ENCODE measurements at regions not wholly inside any gene's neighbourhood (a gene's known extent, or its start where the extent isn't known, plus 50 kb on each side); places are given as distances from the start of the nearest gene placed in this dataset.

GRCh38 chr5:38039091-38039490 is 199.2 kb upstream of the GDNF start:
- no peaks in the 10 kb centered on the region for H3K36me3 ChIP-seq (replicated peaks in 1 of 2; ENCODE audit: insufficient read depth in 1 of 2, low read depth in 2 of 2)
- intact Hi-C loops (cut with DNase I): no loop called here
- 57 to 72% methylated on average over 2 of the region's 2 CpGs for WGBS, 2 donors
- no peaks in the 10 kb centered on the region for H3K27me3 ChIP-seq
- ATAC-seq: no peak
- no peaks in the 10 kb centered on the region for H3K9me3 ChIP-seq
- H3K27ac ChIP-seq: no peak overlapping the region
- no peak for TF ChIP-seq POLR2A (IDR thresholded peaks at IDR 0.05)
- TF ChIP-seq CTCF (IDR thresholded peaks at IDR 0.05): no peak
- no peaks in the 10 kb centered on the region for H3K4me1 ChIP-seq
- no peak overlapping the region for H3K4me3 ChIP-seq
- no peak for DNase-seq

GRCh38 chr5:38036765-38037164 is 196.9 kb upstream of the GDNF start:
- 50 to 58% methylated on average over 4 of the region's 4 CpGs for WGBS, 2 donors
- ATAC-seq: no peak
- Histone ChIP-seq H3K9me3 (no peaks in the 10 kb centered on the region), H3K27me3 (no peaks in the 10 kb centered on the region), H3K27ac (no peak overlapping the region), H3K4me1 (no peaks in the 10 kb centered on the region), H3K36me3 (replicated peaks in 1 of 2; ENCODE audit: insufficient read depth in 1 of 2, low read depth in 2 of 2) (no peaks in the 10 kb centered on the region), H3K4me3 (no peak overlapping the region)
- intact Hi-C loops (cut with DNase I): no loop called here
- TF ChIP-seq POLR2A (IDR thresholded peaks at IDR 0.05): no peak
- TF ChIP-seq CTCF (IDR thresholded peaks at IDR 0.05): no peak
- DNase-seq: no peak

- intact Hi-C loops (cut with DNase I): no loop called here
- DNase-seq (no peak), ATAC-seq (no peak)
- Histone ChIP-seq H3K36me3 (replicated peaks in 1 of 2; ENCODE audit: insufficient read depth in 1 of 2, low read depth in 2 of 2) (no peaks in the 10 kb centered on the region), H3K4me1 (no peaks in the 10 kb centered on the region), H3K27ac (no peak overlapping the region), H3K4me3 (no peak overlapping the region), H3K27me3 (no peaks in the 10 kb centered on the region), H3K9me3 (no peaks in the 10 kb centered on the region)
- WGBS, 2 donors: 63 to 77% methylated on average over 1 of the region's 1 CpG
- no peak for TF ChIP-seq CTCF (IDR thresholded peaks at IDR 0.05)
- no peak for TF ChIP-seq POLR2A (IDR thresholded peaks at IDR 0.05)
Measured at GRCh38 chr5:38032149-38032548, 192.3 kb upstream of the GDNF start.

- no peak for TF ChIP-seq POLR2A (IDR thresholded peaks at IDR 0.05)
- H3K27ac ChIP-seq: no peak overlapping the region
- no peaks in the 10 kb centered on the region for H3K9me3 ChIP-seq
- H3K4me1 ChIP-seq: no peaks in the 10 kb centered on the region
- H3K27me3 ChIP-seq: no peaks in the 10 kb centered on the region
- 57 to 87% methylated on average over 1 of the region's 1 CpG for WGBS, 2 donors
- H3K36me3 ChIP-seq (replicated peaks in 1 of 2; ENCODE audit: insufficient read depth in 1 of 2, low read depth in 2 of 2): no peaks in the 10 kb centered on the region
- ATAC-seq: no peak
- H3K4me3 ChIP-seq: no peak overlapping the region
- intact Hi-C loops (cut with DNase I): no loop called here
- no peak for DNase-seq
Measured at GRCh38 chr5:38031304-38031703, 191.5 kb upstream of the GDNF start.

- Histone ChIP-seq H3K4me1 (no peaks in the 10 kb centered on the region), H3K9me3 (no peaks in the 10 kb centered on the region), H3K36me3 (replicated peaks in 1 of 2; ENCODE audit: insufficient read depth in 1 of 2, low read depth in 2 of 2) (no peaks in the 10 kb centered on the region), H3K4me3 (no peak overlapping the region), H3K27ac (no peak overlapping the region), H3K27me3 (no peaks in the 10 kb centered on the region)
- TF ChIP-seq CTCF (IDR thresholded peaks at IDR 0.05) (no peak), POLR2A (IDR thresholded peaks at IDR 0.05) (no peak)
- WGBS, 2 donors: 91 to 99% methylated on average over 6 of the region's 6 CpGs
- no peak for ATAC-seq
- intact Hi-C loops (cut with DNase I): no loop called here
- DNase-seq: no peak
Measured at GRCh38 chr5:38029397-38030065, 189.7 kb upstream of the GDNF start.

Data from body of pancreas (tissue), 4 donors.